ENCODE measurements at regions not wholly inside any gene's neighbourhood (a gene's known extent, or its start where the extent isn't known, plus 50 kb on each side); places are given as distances from the start of the nearest gene placed in this dataset.

DNA sequence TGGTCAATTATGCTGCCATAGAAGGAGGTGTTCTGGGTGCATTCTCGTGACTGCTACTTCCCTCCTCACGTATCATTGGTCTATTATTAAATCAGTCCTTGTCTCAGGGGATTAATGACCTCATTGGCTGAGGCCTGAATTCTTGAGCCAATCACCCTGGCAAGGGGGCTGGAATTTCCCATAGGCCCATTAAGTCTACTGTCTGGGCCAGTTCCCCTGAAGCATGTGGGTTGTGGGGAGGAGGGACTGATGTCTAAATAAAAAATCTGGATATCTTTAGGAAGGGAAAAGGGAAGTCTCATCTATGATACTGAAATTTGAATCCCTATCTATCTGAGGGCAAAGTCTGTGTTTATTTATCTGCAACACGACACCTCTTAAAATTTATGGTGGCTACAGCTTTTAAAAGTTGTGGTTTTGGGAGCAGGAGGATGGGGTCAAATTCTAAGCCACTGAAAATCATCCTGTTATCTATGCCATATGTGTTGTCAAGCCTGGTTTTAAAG lies 71.9 kb downstream of the DYRK2 start (continued):
- no peak for TF ChIP-seq GATA2 (CRISPR knock-in tag; IDR thresholded peaks at IDR 0.05)
- TF ChIP-seq NRF1 (IDR thresholded peaks at IDR 0.05; ENCODE audit: low read depth, low read length) = no peak
- TF ChIP-seq TAF1 (IDR thresholded peaks at IDR 0.05; ENCODE audit: borderline replicate concordance, low read depth, low read length) = no peak
- peak; percentile 93 for TF ChIP-seq TCF12 (IDR thresholded peaks at IDR 0.05)
- peak; percentile 82 for TF ChIP-seq RXRA (IDR thresholded peaks at IDR 0.05; ENCODE audit: borderline replicate concordance, low read depth)
- no peak for TF ChIP-seq MEF2A (IDR thresholded peaks at IDR 0.05; ENCODE audit: borderline replicate concordance, low read depth)
- TF ChIP-seq, protein P1, sequence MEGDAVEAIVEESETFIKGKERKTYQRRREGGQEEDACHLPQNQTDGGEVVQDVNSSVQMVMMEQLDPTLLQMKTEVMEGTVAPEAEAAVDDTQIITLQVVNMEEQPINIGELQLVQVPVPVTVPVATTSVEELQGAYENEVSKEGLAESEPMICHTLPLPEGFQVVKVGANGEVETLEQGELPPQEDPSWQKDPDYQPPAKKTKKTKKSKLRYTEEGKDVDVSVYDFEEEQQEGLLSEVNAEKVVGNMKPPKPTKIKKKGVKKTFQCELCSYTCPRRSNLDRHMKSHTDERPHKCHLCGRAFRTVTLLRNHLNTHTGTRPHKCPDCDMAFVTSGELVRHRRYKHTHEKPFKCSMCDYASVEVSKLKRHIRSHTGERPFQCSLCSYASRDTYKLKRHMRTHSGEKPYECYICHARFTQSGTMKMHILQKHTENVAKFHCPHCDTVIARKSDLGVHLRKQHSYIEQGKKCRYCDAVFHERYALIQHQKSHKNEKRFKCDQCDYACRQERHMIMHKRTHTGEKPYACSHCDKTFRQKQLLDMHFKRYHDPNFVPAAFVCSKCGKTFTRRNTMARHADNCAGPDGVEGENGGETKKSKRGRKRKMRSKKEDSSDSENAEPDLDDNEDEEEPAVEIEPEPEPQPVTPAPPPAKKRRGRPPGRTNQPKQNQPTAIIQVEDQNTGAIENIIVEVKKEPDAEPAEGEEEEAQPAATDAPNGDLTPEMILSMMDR (IDR thresholded peaks at IDR 0.05) = no peak
- TF ChIP-seq FOXJ3 (CRISPR knock-in tag; IDR thresholded peaks at IDR 0.05) = no peak

DNA sequence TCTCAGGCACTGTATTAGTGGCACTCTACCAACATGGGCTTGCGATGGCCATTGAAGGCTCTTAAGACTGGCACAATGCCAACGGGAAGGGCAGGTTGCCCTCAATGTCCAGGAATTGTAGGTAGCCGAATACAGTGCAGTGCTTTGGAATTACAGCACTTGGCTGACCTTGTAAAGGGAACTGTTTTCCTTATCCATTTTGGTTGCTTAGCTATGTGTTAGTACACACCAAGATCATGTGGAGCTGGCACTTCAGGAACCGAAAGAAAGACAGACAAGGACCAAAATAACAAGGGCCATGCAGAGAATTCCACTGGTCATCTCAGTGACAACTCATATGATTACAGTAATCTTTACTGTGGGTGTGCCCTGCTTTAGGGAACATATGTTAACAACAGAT lies 72.7 kb downstream of the DYRK2 start:
- no peak for TF ChIP-seq RFX5 (IDR thresholded peaks at IDR 0.05; ENCODE audit: low read length)
- TF ChIP-seq, protein P2, sequence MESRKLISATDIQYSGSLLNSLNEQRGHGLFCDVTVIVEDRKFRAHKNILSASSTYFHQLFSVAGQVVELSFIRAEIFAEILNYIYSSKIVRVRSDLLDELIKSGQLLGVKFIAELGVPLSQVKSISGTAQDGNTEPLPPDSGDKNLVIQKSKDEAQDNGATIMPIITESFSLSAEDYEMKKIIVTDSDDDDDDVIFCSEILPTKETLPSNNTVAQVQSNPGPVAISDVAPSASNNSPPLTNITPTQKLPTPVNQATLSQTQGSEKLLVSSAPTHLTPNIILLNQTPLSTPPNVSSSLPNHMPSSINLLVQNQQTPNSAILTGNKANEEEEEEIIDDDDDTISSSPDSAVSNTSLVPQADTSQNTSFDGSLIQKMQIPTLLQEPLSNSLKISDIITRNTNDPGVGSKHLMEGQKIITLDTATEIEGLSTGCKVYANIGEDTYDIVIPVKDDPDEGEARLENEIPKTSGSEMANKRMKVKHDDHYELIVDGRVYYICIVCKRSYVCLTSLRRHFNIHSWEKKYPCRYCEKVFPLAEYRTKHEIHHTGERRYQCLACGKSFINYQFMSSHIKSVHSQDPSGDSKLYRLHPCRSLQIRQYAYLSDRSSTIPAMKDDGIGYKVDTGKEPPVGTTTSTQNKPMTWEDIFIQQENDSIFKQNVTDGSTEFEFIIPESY (IDR thresholded peaks at IDR 0.05; ENCODE audit: borderline replicate concordance, low read depth) = no peak
- TF ChIP-seq MXI1 (IDR thresholded peaks at IDR 0.05; ENCODE audit: low read depth, low read length) = no peak
- no peak for TF ChIP-seq TCF12 (IDR thresholded peaks at IDR 0.05)
- no peak for TF ChIP-seq ELF1 (IDR thresholded peaks at IDR 0.05)
- TF ChIP-seq, protein P3, sequence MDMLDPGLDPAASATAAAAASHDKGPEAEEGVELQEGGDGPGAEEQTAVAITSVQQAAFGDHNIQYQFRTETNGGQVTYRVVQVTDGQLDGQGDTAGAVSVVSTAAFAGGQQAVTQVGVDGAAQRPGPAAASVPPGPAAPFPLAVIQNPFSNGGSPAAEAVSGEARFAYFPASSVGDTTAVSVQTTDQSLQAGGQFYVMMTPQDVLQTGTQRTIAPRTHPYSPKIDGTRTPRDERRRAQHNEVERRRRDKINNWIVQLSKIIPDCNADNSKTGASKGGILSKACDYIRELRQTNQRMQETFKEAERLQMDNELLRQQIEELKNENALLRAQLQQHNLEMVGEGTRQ (IDR thresholded peaks at IDR 0.05; ENCODE audit: borderline replicate concordance, low read depth, low read length) = no peak
- TF ChIP-seq, protein P4, sequence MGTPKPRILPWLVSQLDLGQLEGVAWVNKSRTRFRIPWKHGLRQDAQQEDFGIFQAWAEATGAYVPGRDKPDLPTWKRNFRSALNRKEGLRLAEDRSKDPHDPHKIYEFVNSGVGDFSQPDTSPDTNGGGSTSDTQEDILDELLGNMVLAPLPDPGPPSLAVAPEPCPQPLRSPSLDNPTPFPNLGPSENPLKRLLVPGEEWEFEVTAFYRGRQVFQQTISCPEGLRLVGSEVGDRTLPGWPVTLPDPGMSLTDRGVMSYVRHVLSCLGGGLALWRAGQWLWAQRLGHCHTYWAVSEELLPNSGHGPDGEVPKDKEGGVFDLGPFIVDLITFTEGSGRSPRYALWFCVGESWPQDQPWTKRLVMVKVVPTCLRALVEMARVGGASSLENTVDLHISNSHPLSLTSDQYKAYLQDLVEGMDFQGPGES (IDR thresholded peaks at IDR 0.05; ENCODE audit: low read depth, low read length) = no peak
- TF ChIP-seq RAD21 (IDR thresholded peaks at IDR 0.05; ENCODE audit: low read length) = no peak
- H3K4me1 ChIP-seq (ENCODE audit: control insufficient read depth in 1 of 2, insufficient read depth in 2 of 2, low read depth in 1 of 2, low read length in 1 of 2) = peaks cover 11 to 13% of the 10 kb centered on the region in 2 experiments
- H3K27me3 ChIP-seq (ENCODE audit: insufficient read depth) = no peaks in the 10 kb centered on the region
- H3K27ac ChIP-seq (ENCODE audit: low read depth in 2 of 2, low read length in 1 of 2) = peak overlapping the region; percentile 52 to 62; a peak in 2 of 4 replicates
- no peak for DNase-seq
- H3K4me3 ChIP-seq (ENCODE audit: low read depth in 2 of 2, low read length in 1 of 2) = no peak overlapping the region
- no peaks in the 10 kb centered on the region for H3K9me2 ChIP-seq
- no peaks in the 10 kb centered on the region for H4K20me1 ChIP-seq (ENCODE audit: insufficient read depth)
- ChIA-PET POLR2A (no interaction called here), CTCF (interaction anchor here (0.5 to 3.5 kb wide), 2 partner anchors 16 to 222 kb away, joined by 3 to 8 read pairs; no protein-coding TSS in a partner anchor)
- WGBS (ENCODE audit: low lambda C conversion rate) = 72% methylated on average over 4 of the region's 4 CpGs
- no peak overlapping the region for H2AFZ ChIP-seq (ENCODE audit: low read depth)
- no peak overlapping the region for H3K9ac ChIP-seq
- peaks cover 10% of the 10 kb centered on the region for H3F3A ChIP-seq (replicated peaks; ENCODE audit: insufficient read depth)
- H3K79me2 ChIP-seq (ENCODE audit: insufficient read depth) = no peaks in the 10 kb centered on the region
- H3K36me3 ChIP-seq (replicated peaks in 1 of 2; ENCODE audit: control insufficient read depth in 1 of 2, insufficient read depth in 2 of 2, low read length in 1 of 2) = no peaks in the 10 kb centered on the region
- no peaks in the 10 kb centered on the region for H3K9me3 ChIP-seq
- H3K4me2 ChIP-seq = no peak overlapping the region

Measured in SK-N-SH (cell line).